ENCODE measurements at regions not wholly inside any gene's neighbourhood (a gene's known extent, or its start where the extent isn't known, plus 50 kb on each side); places are given as distances from the start of the nearest gene placed in this dataset.
"Not testable (repeated sequence)": the region's sequence is repeated elsewhere in the genome, so short reads cannot be mapped to it uniquely, and the experiment has no call there.

DNA sequence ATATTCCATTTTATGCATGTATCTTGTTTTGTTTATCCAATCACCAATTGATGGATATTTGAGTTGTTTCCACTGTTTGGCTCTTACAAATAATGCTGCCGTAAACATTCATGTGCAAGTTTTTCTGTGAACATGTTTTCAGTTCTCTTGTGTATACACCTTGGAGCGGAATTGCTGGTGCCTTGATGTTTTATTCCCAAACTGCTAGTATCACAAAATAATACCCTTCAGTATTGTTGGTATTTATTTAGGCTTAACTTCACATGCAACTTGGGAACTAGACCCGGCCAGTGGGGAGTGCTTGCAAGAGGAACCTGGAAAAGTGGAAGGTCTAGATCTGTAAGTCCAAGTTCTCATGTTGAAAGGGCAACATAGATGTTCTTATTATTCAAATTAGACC lies 115.9 kb downstream of the CRYAA start:
- Mint-ChIP-seq H3K4me3 (no peak overlapping the region), H3K36me3 (ENCODE audit: insufficient read depth in 2 of 2) (no peaks in the 10 kb centered on the region), H3K4me1 (ENCODE audit: low read depth) (peaks cover 7% of the 10 kb centered on the region), H3K27me3 (ENCODE audit: low read depth) (no peaks in the 10 kb centered on the region), H3K27ac (no peak overlapping the region), H3K9me3 (no peaks in the 10 kb centered on the region)
- ATAC-seq (replicated peaks in 1 of 2), result no peak
- DNase-seq, result no peak

DNA sequence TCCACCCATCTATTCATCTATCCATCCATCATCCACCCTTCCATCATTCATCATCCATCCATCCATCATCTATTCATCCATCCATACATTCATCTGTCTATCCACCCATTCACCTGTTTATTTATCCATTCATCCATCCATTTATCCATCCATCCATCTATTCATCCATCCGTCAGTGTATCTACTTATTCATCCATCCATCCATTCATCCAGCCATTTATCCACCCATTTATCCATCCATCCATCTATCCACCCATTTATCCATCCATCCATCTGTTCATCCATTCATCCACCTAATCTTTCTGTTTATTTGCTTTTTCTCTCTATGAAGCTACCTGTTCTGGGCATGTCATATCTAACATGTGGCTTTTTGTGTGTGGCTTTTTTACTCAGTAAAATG lies 115.4 kb downstream of the CRYAA start:
- no peaks in the 10 kb centered on the region for H3K9me3 Mint-ChIP-seq
- ATAC-seq (replicated peaks in 1 of 2), result no peak
- DNase-seq, result no peak
- H3K27ac Mint-ChIP-seq, result no peak overlapping the region
- H3K27me3 Mint-ChIP-seq (ENCODE audit: low read depth), result no peaks in the 10 kb centered on the region
- H3K36me3 Mint-ChIP-seq (ENCODE audit: insufficient read depth in 2 of 2), result no peaks in the 10 kb centered on the region
- H3K4me3 Mint-ChIP-seq, result no peak overlapping the region
- peaks cover 7% of the 10 kb centered on the region for H3K4me1 Mint-ChIP-seq (ENCODE audit: low read depth)

DNA sequence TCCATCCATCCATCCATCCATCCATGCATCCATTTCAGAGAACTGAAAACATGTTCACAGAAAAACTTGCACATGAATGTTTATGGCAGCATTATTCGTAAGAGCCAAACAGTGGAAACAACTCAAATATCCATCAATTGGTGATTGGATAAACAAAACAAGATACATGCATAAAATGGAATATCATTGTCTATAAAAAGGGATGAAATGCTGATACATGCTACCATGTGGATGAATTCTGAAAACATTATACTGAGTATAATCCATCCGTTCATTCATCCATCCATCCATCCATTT lies 115.1 kb downstream of the CRYAA start:
- not testable (repeated sequence) for H3K36me3 Mint-ChIP-seq (ENCODE audit: insufficient read depth in 2 of 2); H3K27me3 Mint-ChIP-seq (ENCODE audit: low read depth); H3K4me1 Mint-ChIP-seq (ENCODE audit: low read depth); H3K27ac Mint-ChIP-seq; DNase-seq; H3K4me3 Mint-ChIP-seq; ATAC-seq (replicated peaks in 1 of 2); H3K9me3 Mint-ChIP-seq

DNA sequence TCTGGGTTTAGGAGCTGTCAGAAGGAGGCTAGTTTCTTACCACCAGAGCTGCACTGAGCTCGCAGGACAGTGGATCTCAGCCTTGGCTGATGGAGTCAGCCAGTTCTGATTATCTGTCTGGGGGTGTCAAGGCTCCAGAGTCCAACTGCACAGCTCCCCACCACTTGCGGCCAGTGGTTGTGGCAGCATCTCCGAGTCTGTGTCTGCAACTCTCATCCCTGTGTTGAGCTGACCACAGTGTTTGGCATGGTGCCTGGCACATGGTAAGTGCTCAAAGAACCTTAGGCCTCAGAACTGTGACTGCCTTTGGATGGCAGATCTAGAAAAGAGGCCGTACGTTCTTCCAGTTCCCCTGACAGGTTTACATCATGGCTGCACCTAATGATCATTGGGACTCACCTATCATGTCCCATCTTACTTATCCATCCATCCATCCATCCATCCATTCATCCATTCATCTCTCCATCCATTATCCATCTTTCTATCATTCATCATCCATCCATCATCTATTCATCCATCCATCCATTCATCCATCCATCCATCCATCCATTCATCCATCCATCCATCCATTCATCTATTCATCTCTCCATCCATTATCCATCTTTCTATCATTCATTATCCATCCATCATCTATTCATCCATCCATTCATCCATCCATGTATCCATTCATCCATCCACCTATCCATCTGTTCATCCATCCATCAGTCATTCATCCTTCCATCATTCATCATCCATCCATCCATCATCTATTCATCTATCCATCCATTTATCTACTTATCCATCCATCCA lies 114.5 kb downstream of the CRYAA start:
- Mint-ChIP-seq H3K4me1 (ENCODE audit: low read depth) (peaks cover 7% of the 10 kb centered on the region), H3K9me3 (no peaks in the 10 kb centered on the region), H3K27me3 (ENCODE audit: low read depth) (no peaks in the 10 kb centered on the region), H3K4me3 (no peak overlapping the region), H3K36me3 (ENCODE audit: insufficient read depth in 2 of 2) (no peaks in the 10 kb centered on the region), H3K27ac (no peak overlapping the region)
- ATAC-seq (replicated peaks in 1 of 2), result no peak
- no peak for DNase-seq

DNA sequence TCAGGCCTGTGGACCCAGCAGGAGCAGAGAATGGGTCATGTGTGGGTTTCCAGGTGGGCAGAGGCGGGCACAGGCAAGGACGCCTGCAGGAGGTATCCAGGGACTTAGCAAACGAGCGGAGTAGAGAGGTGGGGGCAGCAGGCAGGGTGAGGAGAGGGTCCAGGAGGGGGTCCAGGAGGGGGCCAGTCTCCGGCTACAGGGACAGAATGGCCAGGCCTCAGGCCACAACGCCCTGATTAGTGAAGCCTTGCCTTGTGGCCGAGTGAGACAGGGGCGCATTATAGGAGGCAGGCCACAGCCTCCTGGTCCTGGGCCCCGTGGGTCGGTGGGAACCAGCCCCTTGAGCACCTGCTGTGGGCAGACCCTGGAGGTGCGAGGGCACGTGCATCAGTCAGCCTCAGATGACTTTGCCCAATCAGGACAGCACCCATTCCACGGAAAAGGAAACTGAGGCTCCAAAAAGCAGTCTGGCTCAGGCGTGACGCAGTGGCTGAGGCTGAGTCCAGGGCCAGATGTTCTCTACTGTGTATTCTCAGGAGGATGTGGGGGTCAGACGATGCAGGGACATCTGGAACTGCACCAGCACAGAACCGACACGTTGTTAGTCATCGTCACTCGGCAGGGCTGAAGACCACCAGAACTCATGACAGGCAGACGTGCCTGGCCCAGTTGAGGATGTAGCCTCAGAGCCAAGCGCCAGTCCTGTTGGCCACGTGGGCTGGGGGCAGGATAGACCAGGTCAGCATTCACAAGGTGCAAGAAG lies 113.7 kb downstream of the CRYAA start:
- Mint-ChIP-seq H3K4me1 (ENCODE audit: low read depth) (peaks cover 7% of the 10 kb centered on the region), H3K9me3 (no peaks in the 10 kb centered on the region), H3K27me3 (ENCODE audit: low read depth) (no peaks in the 10 kb centered on the region), H3K27ac (no peak overlapping the region), H3K4me3 (no peak overlapping the region), H3K36me3 (ENCODE audit: insufficient read depth in 2 of 2) (no peaks in the 10 kb centered on the region)
- DNase-seq (no peak), ATAC-seq (replicated peaks in 1 of 2) (no peak)

DNA sequence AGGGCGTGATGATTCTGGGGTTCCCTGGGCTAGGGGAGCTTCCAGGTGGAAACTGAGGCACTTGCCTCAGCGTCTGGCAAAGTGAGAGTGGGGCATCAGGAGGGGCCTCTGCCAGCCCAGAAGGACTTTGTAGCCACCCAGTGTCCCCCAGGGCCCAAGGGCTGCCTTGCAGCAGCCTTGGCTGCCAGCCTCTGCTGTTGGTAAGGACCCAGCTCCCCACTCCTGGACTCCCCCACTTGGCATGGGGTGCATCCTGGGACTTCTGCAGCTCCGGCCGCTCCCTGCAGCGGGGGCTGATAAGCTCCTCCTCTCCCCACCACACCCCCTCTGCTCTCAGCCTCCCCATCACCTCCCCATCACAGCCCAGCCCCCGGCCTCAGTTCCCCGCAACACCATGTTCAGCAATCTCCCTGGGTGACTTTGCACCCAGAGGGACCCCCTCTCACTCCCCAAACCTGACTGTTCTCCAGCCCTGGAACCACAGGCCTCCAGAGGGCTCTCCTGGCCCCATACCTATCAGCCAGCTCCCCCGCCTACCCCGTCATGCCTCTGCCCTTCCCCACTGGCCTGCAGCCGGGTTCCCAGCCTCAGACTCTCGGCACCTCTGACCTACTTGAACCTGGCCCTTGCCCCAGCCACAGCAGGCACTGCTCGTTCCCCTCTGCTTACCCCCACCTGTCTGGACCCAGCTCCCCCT lies 113.0 kb downstream of the CRYAA start:
- H3K4me3 Mint-ChIP-seq, result no peak overlapping the region
- no peaks in the 10 kb centered on the region for H3K9me3 Mint-ChIP-seq
- peaks cover under 1% of the 10 kb centered on the region for H3K4me1 Mint-ChIP-seq (ENCODE audit: low read depth)
- ATAC-seq (replicated peaks in 1 of 2) (no peak), DNase-seq (no peak)
- H3K27me3 Mint-ChIP-seq (ENCODE audit: low read depth), result no peaks in the 10 kb centered on the region
- H3K36me3 Mint-ChIP-seq (ENCODE audit: insufficient read depth in 2 of 2), result no peaks in the 10 kb centered on the region
- H3K27ac Mint-ChIP-seq, result no peak overlapping the region

DNA sequence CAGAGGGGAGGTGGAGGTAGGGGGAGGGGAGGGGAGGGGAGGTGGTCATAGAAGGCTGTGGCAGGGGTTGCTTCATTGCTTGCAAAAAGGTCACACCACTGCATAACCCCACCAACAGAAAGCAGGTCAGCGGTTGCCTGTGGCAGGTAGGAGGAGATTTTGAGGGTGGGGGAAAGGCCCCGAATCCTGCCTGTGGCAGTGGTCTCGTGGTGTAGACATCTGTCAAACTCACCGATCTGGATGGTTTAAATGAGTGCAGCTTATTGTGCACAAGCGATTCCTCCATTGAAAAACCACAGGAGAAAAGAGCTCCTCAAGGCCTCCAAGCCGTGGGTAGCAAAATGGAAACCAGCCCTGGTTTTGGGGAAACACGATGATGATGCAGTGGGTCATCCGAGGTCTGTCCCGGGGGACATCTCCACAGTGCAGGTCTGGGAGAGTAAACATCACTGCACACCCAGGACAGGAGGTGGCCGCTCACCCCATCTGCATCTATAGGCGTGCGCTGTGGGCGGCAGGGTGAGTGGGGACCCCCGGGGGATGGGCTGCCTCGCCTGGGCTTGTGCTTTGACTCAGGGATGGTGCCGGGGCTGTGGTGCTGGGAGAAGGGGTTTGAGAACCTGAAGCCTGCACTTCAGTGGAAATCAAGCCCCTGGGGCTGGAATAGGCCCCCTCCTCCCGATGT lies 112.3 kb downstream of the CRYAA start:
- no peaks in the 10 kb centered on the region for H3K4me1 Mint-ChIP-seq (ENCODE audit: low read depth)
- no peak overlapping the region for H3K27ac Mint-ChIP-seq
- DNase-seq (no peak), ATAC-seq (replicated peaks in 1 of 2) (peak; percentile 17 to 43)
- no peaks in the 10 kb centered on the region for H3K9me3 Mint-ChIP-seq
- H3K27me3 Mint-ChIP-seq (ENCODE audit: low read depth), result no peaks in the 10 kb centered on the region
- H3K36me3 Mint-ChIP-seq (ENCODE audit: insufficient read depth in 2 of 2), result no peaks in the 10 kb centered on the region
- no peak overlapping the region for H3K4me3 Mint-ChIP-seq

DNA sequence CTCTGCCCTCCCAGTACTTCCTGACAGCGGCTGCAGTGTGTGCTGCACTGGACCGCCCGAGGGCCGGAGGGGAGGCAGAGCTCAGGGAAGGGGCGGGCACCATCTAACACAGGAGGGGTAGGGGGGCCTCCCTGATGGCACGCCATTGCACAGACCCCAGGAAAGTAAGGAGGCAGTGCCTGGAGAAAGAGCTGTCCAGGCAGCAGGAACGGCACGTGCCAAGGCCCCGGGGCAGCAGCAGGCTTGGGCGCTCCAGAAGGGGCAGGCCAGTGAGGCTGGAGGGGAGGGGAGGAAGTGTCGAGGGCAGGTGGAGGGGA lies 110.7 kb downstream of the CRYAA start:
- no peaks in the 10 kb centered on the region for H3K27me3 Mint-ChIP-seq (ENCODE audit: low read depth)
- DNase-seq (no peak), ATAC-seq (replicated peaks in 1 of 2) (no peak)
- no peak overlapping the region for H3K27ac Mint-ChIP-seq
- no peak overlapping the region for H3K4me3 Mint-ChIP-seq
- no peaks in the 10 kb centered on the region for H3K9me3 Mint-ChIP-seq
- no peaks in the 10 kb centered on the region for H3K36me3 Mint-ChIP-seq (ENCODE audit: insufficient read depth in 2 of 2)
- H3K4me1 Mint-ChIP-seq (ENCODE audit: low read depth), result no peaks in the 10 kb centered on the region

DNA sequence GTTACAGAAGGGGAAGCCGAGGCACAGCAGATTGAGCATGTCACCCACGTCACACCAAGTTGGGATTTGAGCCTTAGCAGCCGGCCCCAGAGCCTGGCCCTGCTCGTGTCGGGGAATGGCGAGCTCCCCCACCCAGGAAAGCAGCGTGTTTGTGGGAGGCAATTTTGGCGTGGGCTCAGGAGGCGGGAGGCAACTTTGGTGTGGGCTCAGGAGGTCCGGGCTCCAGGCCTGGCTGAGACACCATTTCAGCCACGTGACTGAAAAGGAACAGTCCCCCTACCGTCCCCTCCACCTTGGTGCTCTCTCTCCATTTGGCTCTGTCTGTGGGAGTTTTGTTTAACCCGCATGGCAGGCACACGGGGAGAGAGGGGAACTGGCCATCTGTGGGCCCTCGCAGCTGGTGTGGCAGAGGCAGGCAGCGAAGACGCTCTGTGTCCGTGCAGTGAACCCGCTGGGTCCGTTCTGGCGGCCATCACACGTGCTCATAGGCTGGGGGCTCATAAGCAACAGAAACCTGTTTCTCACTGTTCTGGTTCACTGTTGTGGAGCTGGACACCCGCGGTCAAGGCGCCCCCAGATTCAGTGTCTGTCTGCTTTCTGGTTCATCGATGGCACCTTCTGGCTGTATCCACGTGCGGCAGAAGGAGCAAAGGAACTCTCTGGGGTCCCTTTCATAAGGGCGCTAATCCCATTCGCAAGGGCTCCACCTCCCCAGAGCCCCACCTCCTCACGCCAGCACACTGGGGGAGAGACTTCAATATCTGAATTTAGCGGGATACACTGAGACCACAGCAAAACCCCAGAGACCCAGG lies 110.2 kb downstream of the CRYAA start:
- Mint-ChIP-seq H3K36me3 (ENCODE audit: insufficient read depth in 2 of 2) (no peaks in the 10 kb centered on the region), H3K27ac (no peak overlapping the region), H3K4me3 (no peak overlapping the region), H3K9me3 (no peaks in the 10 kb centered on the region), H3K27me3 (ENCODE audit: low read depth) (no peaks in the 10 kb centered on the region), H3K4me1 (ENCODE audit: low read depth) (no peaks in the 10 kb centered on the region)
- DNase-seq (no peak), ATAC-seq (replicated peaks in 1 of 2) (no peak)

DNA sequence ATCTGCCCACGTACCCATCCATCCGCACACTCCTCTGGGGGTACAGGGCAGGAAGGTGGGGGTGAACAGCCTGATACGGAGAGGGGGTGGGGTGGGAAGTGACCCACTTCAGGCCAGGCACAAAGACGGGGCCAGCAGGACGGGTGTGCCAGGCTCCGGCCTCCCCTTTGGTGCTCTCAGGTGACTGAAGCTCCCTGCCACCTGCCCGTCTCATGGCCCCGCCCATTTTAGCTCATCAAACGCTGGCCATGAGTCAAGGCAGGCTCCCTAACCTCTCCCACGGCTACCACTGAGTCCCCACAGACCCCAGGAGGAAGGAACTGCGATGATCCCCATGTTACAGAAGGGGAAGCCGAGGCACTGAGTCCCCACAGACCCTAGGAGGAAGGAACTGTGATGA lies 109.6 kb downstream of the CRYAA start:
- no peak overlapping the region for H3K4me3 Mint-ChIP-seq
- H3K27ac Mint-ChIP-seq, result no peak overlapping the region
- no peak for DNase-seq
- H3K36me3 Mint-ChIP-seq (ENCODE audit: insufficient read depth in 2 of 2), result no peaks in the 10 kb centered on the region
- no peaks in the 10 kb centered on the region for H3K4me1 Mint-ChIP-seq (ENCODE audit: low read depth)
- no peak for ATAC-seq (replicated peaks in 1 of 2)
- H3K9me3 Mint-ChIP-seq, result no peaks in the 10 kb centered on the region
- no peaks in the 10 kb centered on the region for H3K27me3 Mint-ChIP-seq (ENCODE audit: low read depth)

DNA sequence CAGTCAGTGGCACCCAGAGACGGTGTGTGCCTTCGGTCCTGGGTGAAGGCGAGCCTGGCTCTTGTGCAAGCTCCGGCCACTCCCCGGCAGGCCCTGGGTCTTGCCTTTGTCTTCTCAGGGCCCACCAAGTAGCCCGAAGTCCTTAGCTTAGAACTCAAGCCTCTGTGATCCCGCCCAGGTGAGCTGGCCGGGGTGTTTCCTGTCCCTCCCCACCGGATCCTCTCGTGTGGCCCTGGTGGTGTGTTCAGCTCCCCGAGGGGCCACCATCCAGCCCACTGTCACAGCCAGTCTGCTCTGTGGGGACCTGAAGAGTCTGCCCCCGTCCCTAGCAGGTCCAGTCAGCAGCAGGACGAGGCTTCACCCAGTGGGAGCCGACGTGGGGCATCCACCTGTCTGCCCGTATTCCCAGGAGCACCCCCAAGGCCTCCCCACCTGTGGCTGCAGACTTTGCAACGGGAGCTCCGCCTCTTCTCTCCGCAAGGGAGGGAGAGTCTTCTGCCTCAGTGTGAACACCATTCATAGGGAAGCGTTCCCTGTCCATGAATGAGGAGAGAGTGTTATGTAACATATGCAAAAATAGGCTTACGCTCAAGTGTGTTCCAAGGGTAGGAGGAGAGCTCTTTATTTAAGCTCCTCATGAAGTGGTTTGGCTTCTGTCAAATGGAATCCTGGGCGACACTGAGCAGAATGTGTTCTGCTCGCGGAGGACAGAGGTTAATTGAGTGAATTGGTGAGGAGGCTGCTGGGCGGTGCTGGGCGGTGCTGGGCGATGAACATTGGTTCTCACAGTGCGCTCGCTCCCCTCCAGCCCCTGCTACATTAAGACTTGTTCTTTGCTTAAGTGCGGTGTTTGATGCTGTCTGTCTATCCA lies 108.9 kb downstream of the CRYAA start:
- Mint-ChIP-seq H3K4me1 (ENCODE audit: low read depth) (no peaks in the 10 kb centered on the region), H3K4me3 (no peak overlapping the region), H3K9me3 (no peaks in the 10 kb centered on the region), H3K27ac (no peak overlapping the region), H3K27me3 (ENCODE audit: low read depth) (no peaks in the 10 kb centered on the region), H3K36me3 (ENCODE audit: insufficient read depth in 2 of 2) (no peaks in the 10 kb centered on the region)
- no peak for DNase-seq
- no peak for ATAC-seq (replicated peaks in 1 of 2)

DNA sequence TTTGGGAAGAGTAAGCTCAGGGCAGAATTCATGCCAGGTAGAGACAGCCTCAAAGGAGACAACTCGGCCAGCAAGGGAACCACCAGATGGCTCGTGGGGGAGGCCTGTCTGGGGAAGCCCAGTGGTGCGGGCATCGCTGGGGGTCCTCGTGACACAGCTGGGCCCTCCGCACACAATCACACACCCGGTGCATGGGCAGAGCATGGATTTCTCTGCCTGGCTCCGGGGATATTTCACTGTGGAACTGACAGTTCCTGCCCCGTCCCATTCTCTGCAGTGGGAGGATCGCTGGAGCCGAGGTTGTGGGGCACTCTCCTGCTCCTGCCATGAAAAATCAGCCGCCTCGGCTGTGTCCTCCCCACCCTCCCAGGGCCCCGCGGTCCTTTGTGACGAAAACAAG lies 108.0 kb downstream of the CRYAA start:
- Mint-ChIP-seq H3K36me3 (ENCODE audit: insufficient read depth in 2 of 2) (no peaks in the 10 kb centered on the region), H3K9me3 (no peaks in the 10 kb centered on the region), H3K4me3 (no peak overlapping the region), H3K4me1 (ENCODE audit: low read depth) (no peaks in the 10 kb centered on the region), H3K27me3 (ENCODE audit: low read depth) (no peaks in the 10 kb centered on the region), H3K27ac (no peak overlapping the region)
- ATAC-seq (replicated peaks in 1 of 2) (no peak), DNase-seq (no peak)
